ENCODE measurements at regions not wholly inside any gene's neighbourhood (a gene's known extent, or its start where the extent isn't known, plus 50 kb on each side); places are given as distances from the start of the nearest gene placed in this dataset.

GRCh38 chr14:58828298-58828697, 190.5 kb downstream of the DACT1 start:
- no TSS peak for BruUV-seq (replicated peaks)
- CTCF ChIA-PET: interaction anchor here (0.7 to 1.4 kb wide), 3 partner anchors 41 to 189 kb away, joined by 3 to 4 read pairs (median 3); no protein-coding TSS in a partner anchor
- DNase-seq (ENCODE audit: unreplicated experiment): no peak
- no peaks in the 10 kb centered on the region for H3K36me3 Mint-ChIP-seq (ENCODE audit: insufficient read depth, unreplicated experiment)
- no peak for TF ChIP-seq CTCF (IDR thresholded peaks at IDR 0.05; ENCODE audit: unreplicated experiment)
- H3K27me3 Mint-ChIP-seq (ENCODE audit: insufficient read depth, unreplicated experiment): peaks cover 71% of the 10 kb centered on the region
- H3K27ac Mint-ChIP-seq (ENCODE audit: low read depth, unreplicated experiment): no peak overlapping the region
- H3K4me1 Mint-ChIP-seq (ENCODE audit: insufficient read depth, unreplicated experiment): peaks cover 5% of the 10 kb centered on the region
- no peak overlapping the region for H3K4me3 Mint-ChIP-seq (ENCODE audit: unreplicated experiment)
- POLR2A ChIA-PET: no interaction called here
- H3K9me3 Mint-ChIP-seq (ENCODE audit: unreplicated experiment): no peaks in the 10 kb centered on the region
- intact Hi-C loops (cut with micrococcal nuclease): no loop called here

GRCh38 chr14:58829594-58829993, 191.8 kb downstream of the DACT1 start:
- no peaks in the 10 kb centered on the region for H3K9me3 Mint-ChIP-seq (ENCODE audit: unreplicated experiment)
- TF ChIP-seq CTCF (IDR thresholded peaks at IDR 0.05; ENCODE audit: unreplicated experiment): no peak
- H3K36me3 Mint-ChIP-seq (ENCODE audit: insufficient read depth, unreplicated experiment): no peaks in the 10 kb centered on the region
- ChIA-PET POLR2A (interaction anchor here (0.6 to 1.3 kb wide), 3 partner anchors 77 to 253 kb away, joined by 3 to 6 read pairs (median 3); no protein-coding TSS in a partner anchor), CTCF (no interaction called here)
- H3K27me3 Mint-ChIP-seq (ENCODE audit: insufficient read depth, unreplicated experiment): peaks cover 63% of the 10 kb centered on the region
- no peak overlapping the region for H3K4me3 Mint-ChIP-seq (ENCODE audit: unreplicated experiment)
- no TSS peak for BruUV-seq (replicated peaks)
- H3K4me1 Mint-ChIP-seq (ENCODE audit: insufficient read depth, unreplicated experiment): peaks cover 5% of the 10 kb centered on the region
- H3K27ac Mint-ChIP-seq (ENCODE audit: low read depth, unreplicated experiment): no peak overlapping the region
- intact Hi-C loops (cut with micrococcal nuclease): no loop called here
- DNase-seq (ENCODE audit: unreplicated experiment): peak; percentile 58

- ChIA-PET POLR2A (interaction anchor here (0.9 to 1.3 kb wide), 2 partner anchors 78 to 98 kb away, joined by 3 to 6 read pairs; no protein-coding TSS in a partner anchor), CTCF (no interaction called here)
- Mint-ChIP-seq H3K27ac (ENCODE audit: low read depth, unreplicated experiment) (no peak overlapping the region), H3K4me3 (ENCODE audit: unreplicated experiment) (no peak overlapping the region), H3K4me1 (ENCODE audit: insufficient read depth, unreplicated experiment) (peaks cover 5% of the 10 kb centered on the region), H3K27me3 (ENCODE audit: insufficient read depth, unreplicated experiment) (peaks cover 58% of the 10 kb centered on the region), H3K9me3 (ENCODE audit: unreplicated experiment) (no peaks in the 10 kb centered on the region), H3K36me3 (ENCODE audit: insufficient read depth, unreplicated experiment) (no peaks in the 10 kb centered on the region)
- DNase-seq (ENCODE audit: unreplicated experiment): no peak
- TF ChIP-seq CTCF (IDR thresholded peaks at IDR 0.05; ENCODE audit: unreplicated experiment): no peak
- BruUV-seq (replicated peaks): no TSS peak
- intact Hi-C loops (cut with micrococcal nuclease): no loop called here
These were observed 192.4 kb downstream of the DACT1 start for GRCh38 chr14:58830121-58830520.

GRCh38 chr14:58832095-58832521, 194.3 kb downstream of the DACT1 start:
- no TSS peak for BruUV-seq (replicated peaks)
- Mint-ChIP-seq H3K9me3 (ENCODE audit: unreplicated experiment) (no peaks in the 10 kb centered on the region), H3K4me1 (ENCODE audit: insufficient read depth, unreplicated experiment) (peaks cover 5% of the 10 kb centered on the region), H3K36me3 (ENCODE audit: insufficient read depth, unreplicated experiment) (no peaks in the 10 kb centered on the region), H3K27ac (ENCODE audit: low read depth, unreplicated experiment) (no peak overlapping the region), H3K4me3 (ENCODE audit: unreplicated experiment) (no peak overlapping the region), H3K27me3 (ENCODE audit: insufficient read depth, unreplicated experiment) (peaks cover 63% of the 10 kb centered on the region)
- intact Hi-C loops (cut with micrococcal nuclease): no loop called here
- CTCF ChIA-PET: interaction anchor here (0.8 kb wide), 1 partner anchor 190 kb away, joined by 3 read pairs; no protein-coding TSS in a partner anchor
- TF ChIP-seq CTCF (IDR thresholded peaks at IDR 0.05; ENCODE audit: unreplicated experiment): no peak
- POLR2A ChIA-PET: no interaction called here
- DNase-seq (ENCODE audit: unreplicated experiment): no peak

All from MCF 10A (cell line).